ENCODE measurements at regions not wholly inside any gene's neighbourhood (a gene's known extent, or its start where the extent isn't known, plus 50 kb on each side); places are given as distances from the start of the nearest gene placed in this dataset.

DNA sequence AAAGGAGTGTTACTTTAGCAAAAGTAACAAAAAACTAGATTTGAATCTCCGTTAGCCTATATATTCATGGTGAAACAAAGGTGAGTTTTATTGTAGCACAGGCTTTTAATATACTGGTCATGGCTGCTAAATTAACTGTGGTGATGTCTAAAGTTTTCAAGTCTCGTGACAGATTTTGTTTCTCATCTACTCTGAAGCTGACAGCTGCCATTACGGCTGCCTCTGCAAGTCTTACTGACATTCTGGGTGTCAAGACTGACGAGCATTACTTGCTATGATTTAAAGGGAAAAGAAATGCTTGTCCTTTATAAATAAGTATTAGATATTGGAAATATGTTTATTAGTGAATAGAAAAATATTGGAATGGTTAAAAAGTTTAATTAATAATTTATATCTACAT is 207.7 kb downstream of the DSEL start:
- no peaks in the 10 kb centered on the region for H3K9me3 ChIP-seq (ENCODE audit: control insufficient read depth, low read length)
- no peaks in the 10 kb centered on the region for H3K79me1 ChIP-seq (replicated peaks; ENCODE audit: low read length, poor library complexity, severe bottlenecking)
- no peak overlapping the region for H2AFZ ChIP-seq (ENCODE audit: low read depth, low read length)
- 93% methylated on average over 4 of the region's 4 CpGs for WGBS
- H2BK12ac ChIP-seq (ENCODE audit: low read length in 2 of 2): no peak overlapping the region
- H3K4me3 ChIP-seq (ENCODE audit: insufficient read depth in 1 of 2, low read depth in 1 of 2, low read length in 2 of 2): no peak overlapping the region
- no peak overlapping the region for H2BK15ac ChIP-seq (ENCODE audit: low read depth, poor library complexity, severe bottlenecking)
- no peak overlapping the region for H2BK5ac ChIP-seq (ENCODE audit: low read depth, low read length, poor library complexity, severe bottlenecking)
- no peak overlapping the region for H3K18ac ChIP-seq (ENCODE audit: low read depth in 1 of 2, low read length in 2 of 2)
- H2AK5ac ChIP-seq (ENCODE audit: low read length, severe bottlenecking): no peak overlapping the region
- no peak overlapping the region for H2BK120ac ChIP-seq (ENCODE audit: low read depth, low read length)
- no peak overlapping the region for H3K4ac ChIP-seq (ENCODE audit: low read depth in 1 of 2, low read length in 2 of 2)
- no peak overlapping the region for H3K4me2 ChIP-seq (ENCODE audit: low read length, poor library complexity, severe bottlenecking)
- no peak overlapping the region for H3K9ac ChIP-seq (ENCODE audit: low read length)
- H4K8ac ChIP-seq (ENCODE audit: low read length): no peak overlapping the region
- no peaks in the 10 kb centered on the region for H3K4me1 ChIP-seq (ENCODE audit: control insufficient read depth, insufficient read depth, low read depth, low read length)
- H3K36me3 ChIP-seq (ENCODE audit: control insufficient read depth in 1 of 2, insufficient read depth in 2 of 2, low read depth in 1 of 2, low read length in 2 of 2): no peaks in the 10 kb centered on the region
- no peak overlapping the region for H3K27ac ChIP-seq (ENCODE audit: low read length, poor library complexity, severe bottlenecking)
- DNase-seq: no peak
- no peaks in the 10 kb centered on the region for H3K27me3 ChIP-seq (ENCODE audit: control insufficient read depth in 1 of 2, insufficient read depth in 1 of 2, low read length in 2 of 2)
- H3K14ac ChIP-seq (ENCODE audit: low read length in 2 of 2): no peak overlapping the region
- H4K91ac ChIP-seq (ENCODE audit: low read length): no peak overlapping the region
- no peak overlapping the region for H3K23ac ChIP-seq (ENCODE audit: low read length in 2 of 2)

DNA sequence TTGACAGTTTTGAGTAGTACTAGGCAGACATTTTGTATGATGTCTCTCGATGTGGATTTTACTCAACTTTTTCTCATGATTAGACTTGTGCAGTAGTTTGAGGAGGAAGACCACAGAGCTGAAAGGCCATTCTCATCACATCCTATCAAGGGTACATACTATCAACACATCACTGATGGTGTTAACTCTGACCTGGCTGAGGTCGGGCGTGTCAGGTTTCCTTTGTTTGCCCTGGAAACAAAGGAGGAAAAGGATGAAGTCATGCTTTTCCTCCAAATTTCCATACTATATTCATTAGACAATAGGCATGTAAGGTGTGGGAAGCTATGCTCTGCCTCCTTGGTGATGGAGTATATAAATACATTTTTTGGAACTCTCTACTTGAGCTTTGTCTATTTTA is 211.1 kb downstream of the DSEL start:
- Histone ChIP-seq H3K18ac (ENCODE audit: low read depth in 1 of 2, low read length in 2 of 2) (no peak overlapping the region), H3K14ac (ENCODE audit: low read length in 2 of 2) (no peak overlapping the region)
- 100% methylated on average over 1 of the region's 3 CpGs for WGBS

DNA sequence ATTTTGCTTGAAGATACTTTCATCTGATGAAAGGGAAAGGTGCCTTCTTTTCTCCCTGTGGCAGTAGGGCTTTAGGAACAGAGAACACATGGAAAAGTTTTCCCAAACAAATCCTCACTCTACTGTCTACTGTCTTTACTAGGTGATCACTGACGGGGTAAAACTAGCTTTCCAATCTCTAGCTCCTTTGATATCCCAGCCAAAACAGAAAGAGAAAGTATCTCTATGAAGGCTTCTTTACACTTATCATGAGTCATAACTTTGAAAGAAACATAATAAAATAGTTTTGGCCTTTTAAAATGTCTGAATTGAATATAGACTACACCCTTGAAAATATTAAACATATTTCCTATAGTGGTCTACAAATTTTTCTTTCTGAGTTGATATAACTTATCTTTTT is 214.5 kb downstream of the DSEL start:
- H2BK12ac ChIP-seq (ENCODE audit: low read length in 2 of 2): no peak overlapping the region
- peak; percentile 58 for DNase-seq
- no peak overlapping the region for H3K18ac ChIP-seq (ENCODE audit: low read depth in 1 of 2, low read length in 2 of 2)
- no peaks in the 10 kb centered on the region for H3K9me3 ChIP-seq (ENCODE audit: control insufficient read depth, low read length)
- peak overlapping the region in 1 of 2 experiments; percentile 41 for H3K4me3 ChIP-seq (ENCODE audit: insufficient read depth in 1 of 2, low read depth in 1 of 2, low read length in 2 of 2)
- no CpG with 5 or more reads among the region's 1 CpG for WGBS
- H2AFZ ChIP-seq (ENCODE audit: low read depth, low read length): no peak overlapping the region
- peak overlapping the region; percentile 66 for H3K9ac ChIP-seq (ENCODE audit: low read length)
- no peak overlapping the region for H4K8ac ChIP-seq (ENCODE audit: low read length)
- H3K27ac ChIP-seq (ENCODE audit: low read length, poor library complexity, severe bottlenecking): no peak overlapping the region
- H4K91ac ChIP-seq (ENCODE audit: low read length): no peak overlapping the region
- no peaks in the 10 kb centered on the region for H3K27me3 ChIP-seq (ENCODE audit: control insufficient read depth in 1 of 2, insufficient read depth in 1 of 2, low read length in 2 of 2)
- no peak overlapping the region for H2BK15ac ChIP-seq (ENCODE audit: low read depth, poor library complexity, severe bottlenecking)
- H3K4me2 ChIP-seq (ENCODE audit: low read length, poor library complexity, severe bottlenecking): no peak overlapping the region
- no peak overlapping the region for H2AK5ac ChIP-seq (ENCODE audit: low read length, severe bottlenecking)
- no peak overlapping the region for H3K14ac ChIP-seq (ENCODE audit: low read length in 2 of 2)
- no peak overlapping the region for H3K4ac ChIP-seq (ENCODE audit: low read depth in 1 of 2, low read length in 2 of 2)
- H3K79me1 ChIP-seq (replicated peaks; ENCODE audit: low read length, poor library complexity, severe bottlenecking): no peaks in the 10 kb centered on the region
- H3K36me3 ChIP-seq (ENCODE audit: control insufficient read depth in 1 of 2, insufficient read depth in 2 of 2, low read depth in 1 of 2, low read length in 2 of 2): no peaks in the 10 kb centered on the region
- no peak overlapping the region for H2BK120ac ChIP-seq (ENCODE audit: low read depth, low read length)
- no peak overlapping the region for H3K23ac ChIP-seq (ENCODE audit: low read length in 2 of 2)
- peaks cover 2% of the 10 kb centered on the region for H3K4me1 ChIP-seq (ENCODE audit: control insufficient read depth, insufficient read depth, low read depth, low read length)
- no peak overlapping the region for H2BK5ac ChIP-seq (ENCODE audit: low read depth, low read length, poor library complexity, severe bottlenecking)

More for the DNA sequence above, 211.1 kb downstream of the DSEL start:
- Histone ChIP-seq H3K9me3 (ENCODE audit: control insufficient read depth, low read length) (no peaks in the 10 kb centered on the region), H3K23ac (ENCODE audit: low read length in 2 of 2) (no peak overlapping the region), H2AK5ac (ENCODE audit: low read length, severe bottlenecking) (no peak overlapping the region), H2BK15ac (ENCODE audit: low read depth, poor library complexity, severe bottlenecking) (no peak overlapping the region), H3K4me1 (ENCODE audit: control insufficient read depth, insufficient read depth, low read depth, low read length) (peaks cover 2% of the 10 kb centered on the region), H2BK12ac (ENCODE audit: low read length in 2 of 2) (no peak overlapping the region), H3K4me2 (ENCODE audit: low read length, poor library complexity, severe bottlenecking) (no peak overlapping the region), H2AFZ (ENCODE audit: low read depth, low read length) (no peak overlapping the region), H2BK120ac (ENCODE audit: low read depth, low read length) (no peak overlapping the region), H4K8ac (ENCODE audit: low read length) (no peak overlapping the region), H3K9ac (ENCODE audit: low read length) (no peak overlapping the region), H2BK5ac (ENCODE audit: low read depth, low read length, poor library complexity, severe bottlenecking) (no peak overlapping the region), H3K4me3 (ENCODE audit: insufficient read depth in 1 of 2, low read depth in 1 of 2, low read length in 2 of 2) (no peak overlapping the region), H4K91ac (ENCODE audit: low read length) (no peak overlapping the region), H3K36me3 (ENCODE audit: control insufficient read depth in 1 of 2, insufficient read depth in 2 of 2, low read depth in 1 of 2, low read length in 2 of 2) (no peaks in the 10 kb centered on the region), H3K27ac (ENCODE audit: low read length, poor library complexity, severe bottlenecking) (no peak overlapping the region), H3K4ac (ENCODE audit: low read depth in 1 of 2, low read length in 2 of 2) (no peak overlapping the region), H3K27me3 (ENCODE audit: control insufficient read depth in 1 of 2, insufficient read depth in 1 of 2, low read length in 2 of 2) (no peaks in the 10 kb centered on the region), H3K79me1 (replicated peaks; ENCODE audit: low read length, poor library complexity, severe bottlenecking) (no peaks in the 10 kb centered on the region)
- DNase-seq: no peak

DNA sequence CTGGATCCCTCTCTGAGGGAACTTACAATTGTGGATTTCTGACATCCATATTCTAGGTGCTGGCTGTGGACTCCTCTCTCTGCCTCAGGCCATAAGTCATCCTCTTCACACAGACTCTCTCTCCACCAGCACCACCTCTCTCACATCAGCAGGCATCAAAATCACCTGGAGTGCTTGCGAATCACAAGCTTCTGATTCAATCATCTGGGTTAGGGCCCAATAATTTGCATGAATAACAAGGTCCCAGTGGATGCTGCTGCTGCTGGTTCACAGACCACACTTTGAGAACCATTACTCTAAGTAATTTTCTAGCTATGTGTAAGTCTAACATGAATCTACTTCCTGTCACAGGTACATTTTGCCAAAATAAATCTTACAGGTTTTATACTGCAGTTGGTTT is 214.9 kb downstream of the DSEL start:
- Histone ChIP-seq H2BK15ac (ENCODE audit: low read depth, poor library complexity, severe bottlenecking) (no peak overlapping the region), H3K9ac (ENCODE audit: low read length) (peak overlapping the region; percentile 66), H3K9me3 (ENCODE audit: control insufficient read depth, low read length) (no peaks in the 10 kb centered on the region), H2BK5ac (ENCODE audit: low read depth, low read length, poor library complexity, severe bottlenecking) (no peak overlapping the region), H3K4me1 (ENCODE audit: control insufficient read depth, insufficient read depth, low read depth, low read length) (peaks cover 2% of the 10 kb centered on the region), H3K14ac (ENCODE audit: low read length in 2 of 2) (no peak overlapping the region), H2AFZ (ENCODE audit: low read depth, low read length) (peak overlapping the region; percentile 80), H3K18ac (ENCODE audit: low read depth in 1 of 2, low read length in 2 of 2) (peak overlapping the region; percentile 43 to 59), H3K4me3 (ENCODE audit: insufficient read depth in 1 of 2, low read depth in 1 of 2, low read length in 2 of 2) (peak overlapping the region in 1 of 2 experiments; percentile 41), H4K91ac (ENCODE audit: low read length) (peak overlapping the region; percentile 56), H3K4me2 (ENCODE audit: low read length, poor library complexity, severe bottlenecking) (no peak overlapping the region), H2AK5ac (ENCODE audit: low read length, severe bottlenecking) (no peak overlapping the region), H3K27me3 (ENCODE audit: control insufficient read depth in 1 of 2, insufficient read depth in 1 of 2, low read length in 2 of 2) (no peaks in the 10 kb centered on the region), H3K23ac (ENCODE audit: low read length in 2 of 2) (no peak overlapping the region), H3K79me1 (replicated peaks; ENCODE audit: low read length, poor library complexity, severe bottlenecking) (no peaks in the 10 kb centered on the region), H2BK12ac (ENCODE audit: low read length in 2 of 2) (no peak overlapping the region), H3K4ac (ENCODE audit: low read depth in 1 of 2, low read length in 2 of 2) (peak overlapping the region in 1 of 2 experiments; percentile 13), H3K27ac (ENCODE audit: low read length, poor library complexity, severe bottlenecking) (no peak overlapping the region), H4K8ac (ENCODE audit: low read length) (peak overlapping the region; percentile 73), H3K36me3 (ENCODE audit: control insufficient read depth in 1 of 2, insufficient read depth in 2 of 2, low read depth in 1 of 2, low read length in 2 of 2) (no peaks in the 10 kb centered on the region), H2BK120ac (ENCODE audit: low read depth, low read length) (no peak overlapping the region)
- 100% methylated on average over 1 of the region's 1 CpG for whole genome bisulfite sequencing
- no peak for DNase-seq

Measured in mesenchymal stem cell (in vitro differentiated cells and primary cell).